LNCAP (cell line): ENCODE measurements at regions not wholly inside any gene's neighbourhood (a gene's known extent, or its start where the extent isn't known, plus 50 kb on each side); places are given as distances from the start of the nearest gene placed in this dataset.

Source experiments
- CTCF ChIP-seq: fragments of 450-650 bp; IDR thresholded peaks from 2 replicates; pipeline ENCODE4 v1.5.1; 2017; ENCODE audit warnings: mild to moderate bottlenecking

DNA sequence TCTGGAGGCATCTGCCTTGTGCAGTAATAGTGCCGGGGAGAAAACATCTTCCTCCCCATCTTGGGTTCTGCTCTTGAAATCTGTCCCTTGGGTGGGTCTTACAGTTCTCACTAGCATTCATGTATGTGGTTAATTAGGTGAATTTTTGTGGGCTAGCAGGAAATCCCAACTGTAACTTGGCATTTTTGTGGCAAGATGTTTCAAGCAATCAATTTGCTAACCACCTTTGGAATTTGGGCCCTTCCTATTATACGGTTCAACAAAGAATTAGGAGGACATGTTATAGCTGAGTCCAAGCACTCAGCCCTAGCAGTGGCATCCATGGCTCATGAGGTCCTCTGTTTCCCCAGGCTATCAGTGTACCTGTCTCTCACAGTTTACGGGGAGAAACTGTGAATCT lies 89.1 kb upstream of the MTNR1B start:
- no peak for TF ChIP-seq CTCF

- TF ChIP-seq CTCF, result no peak
Measured at GRCh38 chr11:92881940-92882450, 87.5 kb upstream of the MTNR1B start.

- no peak for TF ChIP-seq CTCF
Measured at GRCh38 chr11:92882828-92883611, 86.4 kb upstream of the MTNR1B start.

GRCh38 chr11:92885600-92885999 lies 83.9 kb upstream of the MTNR1B start:
- TF ChIP-seq CTCF, result no peak

DNA sequence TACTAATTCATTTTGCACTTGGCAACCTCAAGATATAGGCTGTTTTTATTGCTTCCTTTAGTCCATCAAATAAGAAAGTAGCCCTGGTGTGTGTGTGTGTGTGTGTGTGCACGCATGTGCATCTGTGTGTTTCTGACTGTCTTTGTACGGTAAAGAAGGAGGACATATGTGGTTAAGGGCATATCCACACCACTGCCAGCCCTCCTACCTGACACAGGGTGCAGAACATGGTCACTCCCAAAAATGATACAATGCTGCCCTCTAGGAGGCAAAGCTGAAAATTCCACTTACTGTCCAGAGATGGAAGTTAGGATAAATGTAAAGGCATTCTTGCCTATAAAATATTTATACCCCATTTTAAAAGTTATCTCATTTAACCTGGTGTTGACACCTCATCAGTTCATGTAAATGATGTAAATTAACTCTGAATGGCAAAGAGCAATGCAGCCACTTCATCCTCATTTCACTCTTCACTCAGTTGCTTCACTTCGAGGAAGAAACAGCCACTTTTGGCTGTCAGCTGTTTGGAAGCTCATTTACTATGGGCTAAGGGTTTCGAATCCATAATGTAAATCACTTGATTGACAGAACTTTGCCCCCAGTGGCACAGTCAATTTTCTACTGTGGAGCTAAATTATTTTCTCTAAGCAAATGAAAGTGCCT lies 83.1 kb upstream of the MTNR1B start:
- TF ChIP-seq CTCF, result peak; percentile 79

- TF ChIP-seq CTCF, result no peak
Measured at GRCh38 chr11:92888696-92889095, 80.8 kb upstream of the MTNR1B start.

- no peak for TF ChIP-seq CTCF
Measured at GRCh38 chr11:92890846-92891245, 78.6 kb upstream of the MTNR1B start.
